ENCODE measurements at regions not wholly inside any gene's neighbourhood (a gene's known extent, or its start where the extent isn't known, plus 50 kb on each side); places are given as distances from the start of the nearest gene placed in this dataset.

- TF ChIP-seq POLR2A (IDR thresholded peaks at IDR 0.05; ENCODE audit: low read length) (no peak), GATA1 (IDR thresholded peaks at IDR 0.05; ENCODE audit: low read depth, low read length) (no peak)
Observed at GRCh38 chr4:124828382-124828781, 115.8 kb upstream of the ANKRD50 start.

Data from erythroblast (primary cell).